ENCODE measurements at regions not wholly inside any gene's neighbourhood (a gene's known extent, or its start where the extent isn't known, plus 50 kb on each side); places are given as distances from the start of the nearest gene placed in this dataset.

DNA sequence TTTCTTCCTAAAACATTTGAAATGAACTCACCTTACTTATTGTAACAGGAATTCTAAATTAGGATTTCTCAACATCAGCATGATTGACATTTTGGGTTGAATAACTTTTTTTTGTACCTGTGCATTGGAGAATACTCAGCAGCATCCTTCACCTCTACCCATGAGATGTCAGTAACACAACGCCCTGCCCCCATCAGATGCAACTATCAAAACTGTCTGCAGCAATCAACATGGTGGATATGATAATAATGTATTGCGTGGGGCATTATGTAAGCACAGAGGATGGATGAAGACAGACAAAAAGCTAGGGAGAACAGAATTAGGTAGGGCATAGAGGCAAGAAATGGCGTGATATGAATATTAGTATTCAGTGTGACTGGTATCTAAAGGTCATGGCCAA, 94.1 kb downstream of the PLK2 start:
- TF ChIP-seq, protein P1, sequence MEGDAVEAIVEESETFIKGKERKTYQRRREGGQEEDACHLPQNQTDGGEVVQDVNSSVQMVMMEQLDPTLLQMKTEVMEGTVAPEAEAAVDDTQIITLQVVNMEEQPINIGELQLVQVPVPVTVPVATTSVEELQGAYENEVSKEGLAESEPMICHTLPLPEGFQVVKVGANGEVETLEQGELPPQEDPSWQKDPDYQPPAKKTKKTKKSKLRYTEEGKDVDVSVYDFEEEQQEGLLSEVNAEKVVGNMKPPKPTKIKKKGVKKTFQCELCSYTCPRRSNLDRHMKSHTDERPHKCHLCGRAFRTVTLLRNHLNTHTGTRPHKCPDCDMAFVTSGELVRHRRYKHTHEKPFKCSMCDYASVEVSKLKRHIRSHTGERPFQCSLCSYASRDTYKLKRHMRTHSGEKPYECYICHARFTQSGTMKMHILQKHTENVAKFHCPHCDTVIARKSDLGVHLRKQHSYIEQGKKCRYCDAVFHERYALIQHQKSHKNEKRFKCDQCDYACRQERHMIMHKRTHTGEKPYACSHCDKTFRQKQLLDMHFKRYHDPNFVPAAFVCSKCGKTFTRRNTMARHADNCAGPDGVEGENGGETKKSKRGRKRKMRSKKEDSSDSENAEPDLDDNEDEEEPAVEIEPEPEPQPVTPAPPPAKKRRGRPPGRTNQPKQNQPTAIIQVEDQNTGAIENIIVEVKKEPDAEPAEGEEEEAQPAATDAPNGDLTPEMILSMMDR (IDR thresholded peaks at IDR 0.05), result no peak
- TF ChIP-seq EP300 (IDR thresholded peaks at IDR 0.05), result no peak
- no peak for TF ChIP-seq POLR2A (IDR thresholded peaks at IDR 0.05)

All from ovary (tissue), 3 donors.